Transverse colon (tissue), 4 donors: ENCODE measurements at regions not wholly inside any gene's neighbourhood (a gene's known extent, or its start where the extent isn't known, plus 50 kb on each side); places are given as distances from the start of the nearest gene placed in this dataset.

ENCODE experiments used
- POLR2A ChIP-seq: fragments of 450-650 bp; IDR thresholded peaks from one replicate; pipeline ENCODE4 v1.6.1; 2016; ENCODE audit warnings: antibody characterized with exemption, mild to moderate bottlenecking, moderate library complexity
- POLR2AphosphoS5 ChIP-seq, 3 donors: sonication (generic); formaldehyde crosslinking; IDR thresholded peaks; one replicate each; pipeline ENCODE4 v1.6.1; 2016; ENCODE audit warnings: antibody characterized with exemption in 3 of 3
- TF ChIP-seq, protein P1 (sequence below), 5 experiments: fragments of 200-600 bp in 3 of 5; fragments of 450-650 bp in 2 of 5; sonication (generic) in 3 of 5; IDR thresholded peaks; 1 replicate in 2 of 5; 2 replicates in 3 of 5; pipeline ENCODE4 v1.5.1; 2016 to 2017; ENCODE audit warnings: antibody characterized with exemption in 5 of 5, inconsistent platforms in 3 of 5, mild to moderate bottlenecking in 2 of 5, moderate library complexity in 1 of 5

DNA sequence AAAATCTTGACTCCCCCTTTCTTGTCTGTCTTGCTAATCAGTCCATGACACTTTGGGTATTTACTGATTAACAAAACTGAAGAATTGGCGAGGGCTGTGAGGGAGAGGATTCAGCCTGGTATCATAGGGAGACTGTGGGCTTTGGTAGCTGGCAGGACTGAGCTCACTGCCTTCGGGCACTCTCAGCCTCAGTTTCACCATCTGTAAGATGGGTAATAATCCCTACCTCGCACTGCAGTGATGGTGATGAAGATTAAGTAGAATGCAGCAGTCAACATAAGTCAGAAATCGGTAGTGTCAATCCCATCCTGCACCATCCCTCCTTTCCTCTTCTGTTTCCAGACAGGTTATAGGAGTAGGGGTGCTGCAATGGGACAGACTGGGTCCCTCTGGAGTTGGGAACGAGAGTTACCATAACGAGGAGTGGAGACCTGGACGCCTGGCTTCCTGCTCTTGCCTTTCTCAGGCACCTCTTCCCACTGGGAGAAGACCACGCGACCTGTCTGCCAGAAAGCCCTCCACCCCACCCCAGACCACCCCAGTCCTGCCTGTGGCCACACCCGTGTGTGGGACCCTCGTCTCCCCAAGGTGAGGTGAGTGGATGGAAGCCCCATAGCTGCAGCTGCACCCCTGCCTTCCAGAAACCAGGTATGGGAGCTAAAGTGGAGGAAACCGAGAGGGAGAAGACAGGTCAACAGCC, 99.1 kb downstream of the SNX5 start:
- TF ChIP-seq, protein P1, sequence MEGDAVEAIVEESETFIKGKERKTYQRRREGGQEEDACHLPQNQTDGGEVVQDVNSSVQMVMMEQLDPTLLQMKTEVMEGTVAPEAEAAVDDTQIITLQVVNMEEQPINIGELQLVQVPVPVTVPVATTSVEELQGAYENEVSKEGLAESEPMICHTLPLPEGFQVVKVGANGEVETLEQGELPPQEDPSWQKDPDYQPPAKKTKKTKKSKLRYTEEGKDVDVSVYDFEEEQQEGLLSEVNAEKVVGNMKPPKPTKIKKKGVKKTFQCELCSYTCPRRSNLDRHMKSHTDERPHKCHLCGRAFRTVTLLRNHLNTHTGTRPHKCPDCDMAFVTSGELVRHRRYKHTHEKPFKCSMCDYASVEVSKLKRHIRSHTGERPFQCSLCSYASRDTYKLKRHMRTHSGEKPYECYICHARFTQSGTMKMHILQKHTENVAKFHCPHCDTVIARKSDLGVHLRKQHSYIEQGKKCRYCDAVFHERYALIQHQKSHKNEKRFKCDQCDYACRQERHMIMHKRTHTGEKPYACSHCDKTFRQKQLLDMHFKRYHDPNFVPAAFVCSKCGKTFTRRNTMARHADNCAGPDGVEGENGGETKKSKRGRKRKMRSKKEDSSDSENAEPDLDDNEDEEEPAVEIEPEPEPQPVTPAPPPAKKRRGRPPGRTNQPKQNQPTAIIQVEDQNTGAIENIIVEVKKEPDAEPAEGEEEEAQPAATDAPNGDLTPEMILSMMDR (IDR thresholded peaks at IDR 0.05) = no peak
- no peak for TF ChIP-seq POLR2A
- no peak for TF ChIP-seq POLR2AphosphoS5 (IDR thresholded peaks at IDR 0.05)
